A549 (cell line): ENCODE measurements at regions not wholly inside any gene's neighbourhood (a gene's known extent, or its start where the extent isn't known, plus 50 kb on each side); places are given as distances from the start of the nearest gene placed in this dataset.

Experiments
- ATAC-seq, 2 experiments: fragments of 200-7000 bp in 1 of 2; fragments of >200 bp in 1 of 2; cut with Nextera tagmentation in 1 of 2; cut with Tn5 transposase in 1 of 2; 3 replicates each; pipeline versions ENCODE4 v1.8.0 to v1.9.1; 2018 to 2020; ENCODE audit warnings: mild to moderate bottlenecking in 1 of 2, moderate library complexity in 1 of 2
- CTCF ChIA-PET: fragments of 300-600 bp; sonication (Branson Sonifier 250); formaldehyde crosslinking; extraction: SDS; loops from one replicate; lab custom pipeline; 2021; ENCODE audit warnings: antibody characterized with exemption, inconsistent platforms; lab: Yijun Ruan, JAX
- POLR2A ChIA-PET: fragments of 350-600 bp; formaldehyde crosslinking; extraction: SDS; loops from one replicate; lab custom pipeline; 2021; ENCODE audit warnings: antibody characterized with exemption, inconsistent platforms; lab: Yijun Ruan, JAX
- DNase-seq, 2 experiments: peaks; one replicate each; pipeline versions ENCODE4 v3.0.0 to v3.0.0-alpha.2; 2011 to 2016; ENCODE audit warnings: low read depth in 1 of 2, low spot score in 1 of 2
- FAIRE-seq: peaks from 2 replicates; lab custom pipeline; 2011; peaks lifted over from hg19 to GRCh38; lab: Jason Lieb, UNC
- H3K27ac ChIP-seq, 2 experiments: fragments of >200 bp; sonication (Bioruptor Twin); formaldehyde crosslinking; 3 replicates each; pipeline ENCODE4 v1.5.1; 2016 to 2017
- H3K4me1 ChIP-seq: fragments of >200 bp; sonication (Bioruptor Twin); formaldehyde crosslinking; 3 replicates; pipeline ENCODE4 v1.6.1; 2016
- H3K4me2 ChIP-seq: fragments of >200 bp; sonication (Bioruptor Twin); formaldehyde crosslinking; 3 replicates; pipeline ENCODE4 v1.6.1; 2016
- H3K4me3 ChIP-seq: fragments of >200 bp; sonication (Bioruptor Twin); formaldehyde crosslinking; 3 replicates; pipeline ENCODE4 v1.5.1; 2016
- H3K9me3 ChIP-seq: fragments of >200 bp; sonication (Bioruptor Twin); formaldehyde crosslinking; 3 replicates; pipeline ENCODE4 v1.6.1; 2016
- CEBPB ChIP-seq, 2 experiments: fragments of >200 bp in 1 of 2; sonication (Bioruptor Twin) in 1 of 2; formaldehyde crosslinking in 1 of 2; IDR thresholded peaks; 2 replicates each; pipeline ENCODE4 v1.6.1; 2012 to 2016
- CHD4 ChIP-seq: fragments of 200-600 bp; sonication (generic); IDR thresholded peaks from 2 replicates; pipeline ENCODE4 v1.6.1; 2016; ENCODE audit warnings: antibody characterized with exemption, mild to moderate bottlenecking, borderline replicate concordance
- EHMT2 ChIP-seq: fragments of 200-600 bp; sonication (generic); IDR thresholded peaks from 2 replicates; pipeline ENCODE4 v1.6.1; 2016; ENCODE audit warnings: antibody characterized with exemption, low read depth, mild to moderate bottlenecking, moderate library complexity
- FOSB ChIP-seq: fragments of 250-450 bp; sonication (Bioruptor Pico); IDR thresholded peaks from 2 replicates; pipeline ENCODE4 v1.5.0; 2020; ENCODE audit warnings: mild to moderate bottlenecking, moderate library complexity
- JUN ChIP-seq, 2 experiments: fragments of >200 bp; sonication (Bioruptor Twin); formaldehyde crosslinking; IDR thresholded peaks; 2 replicates in 1 of 2; 3 replicates in 1 of 2; pipeline ENCODE4 v1.6.1; 2016 to 2017
- KDM1A ChIP-seq: fragments of 200-600 bp; sonication (generic); IDR thresholded peaks from 2 replicates; pipeline ENCODE4 v1.6.1; 2016; ENCODE audit warnings: low read depth, mild to moderate bottlenecking
- MAZ ChIP-seq: fragments of 150-350 bp; IDR thresholded peaks from 2 replicates; pipeline ENCODE4 v1.6.1; 2014; ENCODE audit warnings: antibody characterized with exemption, low read depth, low read length, borderline replicate concordance
- MYC ChIP-seq: IDR thresholded peaks from 2 replicates; pipeline ENCODE4 v1.6.1; 2012; ENCODE audit warnings: mild to moderate bottlenecking, inconsistent platforms, low read length, improper control_type of control experiment, borderline replicate concordance
- NFE2L2 ChIP-seq: fragments of 150-350 bp; conservative IDR thresholded peaks from 2 replicates; pipeline ENCODE4 v1.6.1; 2014; ENCODE audit warnings: low read length
- NPAS2 ChIP-seq: fragments of 250-450 bp; sonication (Bioruptor Pico); IDR thresholded peaks from 2 replicates; pipeline ENCODE4 v1.8.0; 2022; ENCODE audit warnings: mild to moderate bottlenecking, moderate library complexity, borderline replicate concordance
- PHF8 ChIP-seq: fragments of 200-600 bp; sonication (generic); IDR thresholded peaks from 2 replicates; pipeline ENCODE4 v1.6.1; 2016; ENCODE audit warnings: low read depth, mild to moderate bottlenecking, antibody characterized with exemption, moderate library complexity, borderline replicate concordance
- POLR2AphosphoS2 ChIP-seq: conservative IDR thresholded peaks from 2 replicates; pipeline ENCODE4 v1.6.1; 2012; ENCODE audit warnings: low read length, improper control_type of control experiment, inconsistent platforms
- RARB ChIP-seq: fragments of 250-450 bp; sonication (Bioruptor Pico); IDR thresholded peaks from 2 replicates; pipeline ENCODE4 v1.8.0; 2021; ENCODE audit warnings: mild to moderate bottlenecking, moderate library complexity
- SMC3 ChIP-seq: fragments of >200 bp; sonication (Bioruptor Twin); formaldehyde crosslinking; IDR thresholded peaks from 3 replicates; pipeline ENCODE4 v1.6.1; 2018; ENCODE audit warnings: inconsistent platforms
- ZC3H11A ChIP-seq: fragments of 450-650 bp; IDR thresholded peaks from 2 replicates; pipeline ENCODE4 v1.6.1; 2014; ENCODE audit warnings: antibody characterized with exemption, mild to moderate bottlenecking
- ZNF302 ChIP-seq: fragments of 250-450 bp; sonication (Bioruptor Pico); IDR thresholded peaks from 2 replicates; pipeline ENCODE4 v1.9.0; 2021; ENCODE audit warnings: inconsistent platforms, mild to moderate bottlenecking, moderate library complexity
- WGBS: methylation state at CpG from one replicate; pipeline ENCODE4 v1.1.6; 2017; ENCODE audit errors: missing lambda C conversion rate; 5-methylcytosine and 5-hydroxymethylcytosine counted together
- TF ChIP-seq, protein P1 (sequence below): fragments of 450-650 bp; IDR thresholded peaks from 2 replicates; pipeline ENCODE4 v1.6.1; 2014; ENCODE audit warnings: antibody characterized with exemption
- TF ChIP-seq, protein P2 (sequence below): fragments of >200 bp; sonication (Bioruptor Twin); formaldehyde crosslinking; IDR thresholded peaks from 3 replicates; pipeline ENCODE4 v1.6.1; 2016
- TF ChIP-seq, protein P3 (sequence below): fragments of 250-450 bp; sonication (Bioruptor Pico); IDR thresholded peaks from 2 replicates; pipeline ENCODE4 v1.5.0; 2021; ENCODE audit warnings: mild to moderate bottlenecking, moderate library complexity, borderline replicate concordance
- TF ChIP-seq, protein P4 (sequence below): fragments of 150-350 bp; IDR thresholded peaks from 2 replicates; pipeline ENCODE4 v1.6.1; 2014; ENCODE audit warnings: low read depth, mild to moderate bottlenecking, low read length
- TF ChIP-seq, protein P5 (sequence below): IDR thresholded peaks from 2 replicates; pipeline ENCODE4 v1.6.1; 2012

DNA sequence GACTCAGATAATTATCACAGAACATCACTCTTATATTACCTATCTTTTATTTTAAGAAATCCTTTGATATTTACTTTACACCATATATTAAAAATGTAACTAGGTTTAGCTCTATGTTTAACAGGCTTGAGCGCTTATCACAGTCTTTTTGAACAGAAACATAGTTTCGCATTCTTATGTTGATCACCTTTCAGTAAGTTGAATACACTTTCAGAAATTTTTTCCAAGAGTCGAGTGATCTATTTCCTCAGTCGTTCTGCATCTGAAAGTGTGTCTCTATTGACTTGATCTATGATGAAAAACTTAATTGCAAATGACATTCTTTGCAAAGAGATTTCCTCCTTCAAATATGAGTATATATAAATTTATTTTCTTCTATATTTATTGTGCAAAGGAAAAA is 516.6 kb upstream of the KCNMB2 start:
- H3K4me1 ChIP-seq, result no peaks in the 10 kb centered on the region
- no peak for DNase-seq
- TF ChIP-seq FOSB (CRISPR knock-in tag) (no peak), KDM1A (no peak), POLR2AphosphoS2 (no peak), ZC3H11A (no peak)
- TF ChIP-seq, protein P1, sequence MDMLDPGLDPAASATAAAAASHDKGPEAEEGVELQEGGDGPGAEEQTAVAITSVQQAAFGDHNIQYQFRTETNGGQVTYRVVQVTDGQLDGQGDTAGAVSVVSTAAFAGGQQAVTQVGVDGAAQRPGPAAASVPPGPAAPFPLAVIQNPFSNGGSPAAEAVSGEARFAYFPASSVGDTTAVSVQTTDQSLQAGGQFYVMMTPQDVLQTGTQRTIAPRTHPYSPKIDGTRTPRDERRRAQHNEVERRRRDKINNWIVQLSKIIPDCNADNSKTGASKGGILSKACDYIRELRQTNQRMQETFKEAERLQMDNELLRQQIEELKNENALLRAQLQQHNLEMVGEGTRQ, result no peak
- WGBS, result 86% methylated on average over 4 of the region's 4 CpGs
- H3K9me3 ChIP-seq, result no peaks in the 10 kb centered on the region
- no peak overlapping the region for H3K4me3 ChIP-seq
- H3K27ac ChIP-seq, result no peak overlapping the region
- ChIA-PET CTCF (no interaction called here), POLR2A (no interaction called here)
- ATAC-seq, result no peak
- FAIRE-seq, result no peak
- H3K4me2 ChIP-seq, result no peak overlapping the region

DNA sequence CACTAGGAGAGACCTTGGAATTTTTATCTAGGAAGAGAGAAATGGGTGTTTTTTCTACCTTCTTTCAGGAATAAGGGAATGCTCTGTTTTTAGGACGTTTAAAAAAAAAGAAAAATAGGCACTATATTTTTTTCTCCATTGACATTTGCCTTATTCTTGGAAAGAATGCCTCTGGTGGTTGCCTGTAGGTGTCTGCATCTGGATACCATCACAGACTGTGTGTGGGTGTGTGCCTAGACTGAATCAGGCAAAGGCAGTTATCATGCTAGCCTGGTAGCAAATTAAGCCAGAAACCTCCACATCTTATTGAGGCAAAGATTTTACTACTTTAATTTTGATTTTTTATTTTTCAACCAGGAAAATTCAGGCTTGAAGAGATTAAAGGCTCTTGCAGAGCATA is 513.6 kb upstream of the KCNMB2 start:
- FAIRE-seq, result no peak
- CTCF ChIA-PET, result no interaction called here
- POLR2A ChIA-PET, result no interaction called here
- DNase-seq, result no peak
- no peak overlapping the region for H3K4me2 ChIP-seq
- no peaks in the 10 kb centered on the region for H3K4me1 ChIP-seq
- 16% methylated on average over 1 of the region's 1 CpG for WGBS
- no peaks in the 10 kb centered on the region for H3K9me3 ChIP-seq
- H3K27ac ChIP-seq, result no peak overlapping the region
- no peak for TF ChIP-seq PHF8
- no peak for TF ChIP-seq CEBPB (IDR thresholded peaks at IDR 0.05)
- TF ChIP-seq, protein P2, sequence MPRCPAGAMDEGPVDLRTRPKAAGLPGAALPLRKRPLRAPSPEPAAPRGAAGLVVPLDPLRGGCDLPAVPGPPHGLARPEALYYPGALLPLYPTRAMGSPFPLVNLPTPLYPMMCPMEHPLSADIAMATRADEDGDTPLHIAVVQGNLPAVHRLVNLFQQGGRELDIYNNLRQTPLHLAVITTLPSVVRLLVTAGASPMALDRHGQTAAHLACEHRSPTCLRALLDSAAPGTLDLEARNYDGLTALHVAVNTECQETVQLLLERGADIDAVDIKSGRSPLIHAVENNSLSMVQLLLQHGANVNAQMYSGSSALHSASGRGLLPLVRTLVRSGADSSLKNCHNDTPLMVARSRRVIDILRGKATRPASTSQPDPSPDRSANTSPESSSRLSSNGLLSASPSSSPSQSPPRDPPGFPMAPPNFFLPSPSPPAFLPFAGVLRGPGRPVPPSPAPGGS, result no peak
- TF ChIP-seq SMC3, result no peak
- TF ChIP-seq CHD4, result no peak
- no peak for TF ChIP-seq EHMT2
- TF ChIP-seq ZNF302 (CRISPR knock-in tag), result no peak
- TF ChIP-seq NPAS2 (CRISPR knock-in tag), result no peak
- TF ChIP-seq, protein P3, sequence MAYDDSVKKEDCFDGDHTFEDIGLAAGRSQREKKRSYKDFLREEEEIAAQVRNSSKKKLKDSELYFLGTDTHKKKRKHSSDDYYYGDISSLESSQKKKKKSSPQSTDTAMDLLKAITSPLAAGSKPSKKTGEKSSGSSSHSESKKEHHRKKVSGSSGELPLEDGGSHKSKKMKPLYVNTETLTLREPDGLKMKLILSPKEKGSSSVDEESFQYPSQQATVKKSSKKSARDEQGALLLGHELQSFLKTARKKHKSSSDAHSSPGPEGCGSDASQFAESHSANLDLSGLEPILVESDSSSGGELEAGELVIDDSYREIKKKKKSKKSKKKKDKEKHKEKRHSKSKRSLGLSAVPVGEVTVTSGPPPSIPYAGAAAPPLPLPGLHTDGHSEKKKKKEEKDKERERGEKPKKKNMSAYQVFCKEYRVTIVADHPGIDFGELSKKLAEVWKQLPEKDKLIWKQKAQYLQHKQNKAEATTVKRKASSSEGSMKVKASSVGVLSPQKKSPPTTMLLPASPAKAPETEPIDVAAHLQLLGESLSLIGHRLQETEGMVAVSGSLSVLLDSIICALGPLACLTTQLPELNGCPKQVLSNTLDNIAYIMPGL (CRISPR knock-in tag), result no peak
- TF ChIP-seq ZC3H11A, result no peak
- no peak overlapping the region for H3K4me3 ChIP-seq
- no peak for ATAC-seq

DNA sequence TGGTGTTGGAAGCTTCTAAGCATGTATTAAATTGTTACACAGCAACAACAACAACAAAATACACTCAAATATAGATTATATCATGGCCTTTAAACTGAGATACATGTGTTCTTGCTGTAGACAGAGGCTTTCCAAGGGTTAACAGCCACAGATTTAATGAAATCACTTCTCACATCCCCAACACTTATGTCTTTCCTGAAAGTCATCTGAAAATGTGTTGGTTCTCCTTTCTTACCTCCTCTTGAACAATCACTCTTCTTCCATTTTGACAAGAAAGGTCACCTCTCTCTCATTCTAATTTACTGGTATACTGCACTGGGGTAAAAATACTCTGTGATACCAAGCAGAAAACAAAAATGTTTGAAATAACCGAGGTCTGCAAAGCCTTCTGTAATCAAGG is 507.3 kb upstream of the KCNMB2 start:
- 63% methylated on average over 1 of the region's 1 CpG for WGBS
- POLR2A ChIA-PET, result no interaction called here
- Histone ChIP-seq H3K9me3 (no peaks in the 10 kb centered on the region), H3K4me2 (no peak overlapping the region)
- TF ChIP-seq CHD4 (no peak), RARB (CRISPR knock-in tag) (no peak), MYC (no peak), PHF8 (no peak), JUN (IDR thresholded peaks at IDR 0.05) (no peak), CEBPB (IDR thresholded peaks at IDR 0.05) (no peak), NFE2L2 (no peak), MAZ (no peak), EHMT2 (no peak)
- TF ChIP-seq, protein P4, sequence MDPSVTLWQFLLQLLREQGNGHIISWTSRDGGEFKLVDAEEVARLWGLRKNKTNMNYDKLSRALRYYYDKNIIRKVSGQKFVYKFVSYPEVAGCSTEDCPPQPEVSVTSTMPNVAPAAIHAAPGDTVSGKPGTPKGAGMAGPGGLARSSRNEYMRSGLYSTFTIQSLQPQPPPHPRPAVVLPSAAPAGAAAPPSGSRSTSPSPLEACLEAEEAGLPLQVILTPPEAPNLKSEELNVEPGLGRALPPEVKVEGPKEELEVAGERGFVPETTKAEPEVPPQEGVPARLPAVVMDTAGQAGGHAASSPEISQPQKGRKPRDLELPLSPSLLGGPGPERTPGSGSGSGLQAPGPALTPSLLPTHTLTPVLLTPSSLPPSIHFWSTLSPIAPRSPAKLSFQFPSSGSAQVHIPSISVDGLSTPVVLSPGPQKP, result no peak
- TF ChIP-seq, protein P5, sequence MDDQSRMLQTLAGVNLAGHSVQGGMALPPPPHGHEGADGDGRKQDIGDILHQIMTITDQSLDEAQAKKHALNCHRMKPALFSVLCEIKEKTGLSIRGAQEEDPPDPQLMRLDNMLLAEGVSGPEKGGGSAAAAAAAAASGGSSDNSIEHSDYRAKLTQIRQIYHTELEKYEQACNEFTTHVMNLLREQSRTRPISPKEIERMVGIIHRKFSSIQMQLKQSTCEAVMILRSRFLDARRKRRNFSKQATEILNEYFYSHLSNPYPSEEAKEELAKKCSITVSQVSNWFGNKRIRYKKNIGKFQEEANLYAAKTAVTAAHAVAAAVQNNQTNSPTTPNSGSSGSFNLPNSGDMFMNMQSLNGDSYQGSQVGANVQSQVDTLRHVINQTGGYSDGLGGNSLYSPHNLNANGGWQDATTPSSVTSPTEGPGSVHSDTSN, result no peak
- TF ChIP-seq, all 56 proteins: peak for 0
- no peak for FAIRE-seq
- no peak for ATAC-seq
- CTCF ChIA-PET, result no interaction called here
- no peak overlapping the region for H3K27ac ChIP-seq
- H3K4me1 ChIP-seq, result no peaks in the 10 kb centered on the region
- no peak for DNase-seq
- H3K4me3 ChIP-seq, result no peak overlapping the region
